HEK293 (cell line): ENCODE measurements at regions not wholly inside any gene's neighbourhood (a gene's known extent, or its start where the extent isn't known, plus 50 kb on each side); places are given as distances from the start of the nearest gene placed in this dataset.

Experiments
- CTCF ChIA-PET: fragments of 350-600 bp; formaldehyde crosslinking; extraction: SDS; loops from one replicate; lab custom pipeline; 2021; ENCODE audit warnings: antibody characterized with exemption; lab: Yijun Ruan, JAX
- POLR2A ChIA-PET: fragments of 300-600 bp; formaldehyde crosslinking; extraction: SDS; loops from one replicate; lab custom pipeline; 2020; ENCODE audit warnings: antibody characterized with exemption, inconsistent platforms; lab: Yijun Ruan, JAX
- H3K27ac ChIP-seq: fragments of 200-500 bp; sonication (Bioruptor generic); 2 replicates; pipeline ENCODE4 v1.5.1; 2014; ENCODE audit warnings: low read depth, low read length, control low read depth, inconsistent platforms; ENCODE audit errors: extremely low read depth
- H3K36me3 ChIP-seq, 2 experiments: fragments of 200-500 bp in 1 of 2; sonication (Bioruptor generic) in 1 of 2; 1 replicate in 1 of 2; 2 replicates in 1 of 2; pipeline ENCODE4 v1.5.1; 2014 to 2017; ENCODE audit warnings: inconsistent platforms in 2 of 2, low read length in 2 of 2; ENCODE audit not compliant: control insufficient read depth in 2 of 2, insufficient read depth in 1 of 2
- H3K4me1 ChIP-seq: fragments of 200-500 bp; sonication (Bioruptor generic); 2 replicates; pipeline ENCODE4 v1.5.1; 2014; ENCODE audit warnings: mild to moderate bottlenecking, low read length, inconsistent platforms; ENCODE audit not compliant: control insufficient read depth, insufficient read depth
- H3K4me3 ChIP-seq: 2 replicates; pipeline ENCODE4 v1.5.1; 2011; ENCODE audit warnings: low read depth, mild to moderate bottlenecking, control low read depth, low read length, moderate library complexity
- H3K9me3 ChIP-seq: fragments of 200-500 bp; sonication (Bioruptor generic); 2 replicates; pipeline ENCODE4 v1.5.1; 2014; ENCODE audit warnings: low read depth, low read length, inconsistent platforms; ENCODE audit not compliant: control insufficient read depth, insufficient read depth
- BCL11A ChIP-seq: fragments of 450-650 bp; formaldehyde crosslinking; IDR thresholded peaks from 2 replicates; pipeline ENCODE4 v1.5.1; 2016; ENCODE audit warnings: low read depth, missing biosample characterization, missing genetic modification characterization
- MZF1 ChIP-seq: fragments of 450-650 bp; formaldehyde crosslinking; IDR thresholded peaks from 2 replicates; pipeline ENCODE4 v1.5.1; 2017; ENCODE audit warnings: missing biosample characterization, missing genetic modification characterization, borderline replicate concordance
- SCRT2 ChIP-seq: fragments of 450-650 bp; formaldehyde crosslinking; IDR thresholded peaks from 2 replicates; pipeline ENCODE4 v1.5.1; 2016; ENCODE audit warnings: missing biosample characterization, missing genetic modification characterization
- ZNF140 ChIP-seq: fragments of 450-650 bp; formaldehyde crosslinking; IDR thresholded peaks from 2 replicates; pipeline ENCODE4 v1.5.1; 2016; ENCODE audit warnings: missing biosample characterization, missing genetic modification characterization
- ZNF155 ChIP-seq: fragments of 450-650 bp; formaldehyde crosslinking; IDR thresholded peaks from 2 replicates; pipeline ENCODE4 v1.5.1; 2016; ENCODE audit warnings: missing biosample characterization, missing genetic modification characterization
- ZNF394 ChIP-seq: fragments of 450-650 bp; formaldehyde crosslinking; IDR thresholded peaks from 2 replicates; pipeline ENCODE4 v1.5.1; 2016; ENCODE audit warnings: missing biosample characterization, missing genetic modification characterization, mild to moderate bottlenecking, moderate library complexity, borderline replicate concordance
- ZNF488 ChIP-seq: fragments of 450-650 bp; formaldehyde crosslinking; IDR thresholded peaks from 2 replicates; pipeline ENCODE4 v1.5.1; 2016; ENCODE audit warnings: missing biosample characterization, missing genetic modification characterization
- ZNF623 ChIP-seq: fragments of 450-650 bp; formaldehyde crosslinking; IDR thresholded peaks from 2 replicates; pipeline ENCODE4 v1.5.1; 2016; ENCODE audit warnings: missing biosample characterization, missing genetic modification characterization
- ZNF654 ChIP-seq: fragments of 450-650 bp; formaldehyde crosslinking; IDR thresholded peaks from 2 replicates; pipeline ENCODE4 v1.5.1; 2016; ENCODE audit warnings: low read depth, missing biosample characterization, missing genetic modification characterization
- ZNF701 ChIP-seq: fragments of 450-650 bp; formaldehyde crosslinking; IDR thresholded peaks from 2 replicates; pipeline ENCODE4 v1.5.1; 2016; ENCODE audit warnings: missing biosample characterization, missing genetic modification characterization
- TF ChIP-seq, protein P1 (sequence below): fragments of 450-650 bp; formaldehyde crosslinking; IDR thresholded peaks from 2 replicates; pipeline ENCODE4 v1.5.1; 2016; ENCODE audit warnings: missing biosample characterization, missing genetic modification characterization, borderline replicate concordance
- TF ChIP-seq, protein P2 (sequence below): fragments of 450-650 bp; formaldehyde crosslinking; IDR thresholded peaks from 2 replicates; pipeline ENCODE4 v1.5.1; 2016; ENCODE audit warnings: missing biosample characterization, missing genetic modification characterization
- TF ChIP-seq, protein P3 (sequence below): fragments of 450-650 bp; formaldehyde crosslinking; IDR thresholded peaks from 2 replicates; pipeline ENCODE4 v1.5.1; 2016; ENCODE audit warnings: missing biosample characterization, missing genetic modification characterization, low read depth

- TF ChIP-seq ZNF394 (tag by site-specific recombination): no peak
- TF ChIP-seq ZNF155 (tag by site-specific recombination): no peak
- TF ChIP-seq, protein P1, sequence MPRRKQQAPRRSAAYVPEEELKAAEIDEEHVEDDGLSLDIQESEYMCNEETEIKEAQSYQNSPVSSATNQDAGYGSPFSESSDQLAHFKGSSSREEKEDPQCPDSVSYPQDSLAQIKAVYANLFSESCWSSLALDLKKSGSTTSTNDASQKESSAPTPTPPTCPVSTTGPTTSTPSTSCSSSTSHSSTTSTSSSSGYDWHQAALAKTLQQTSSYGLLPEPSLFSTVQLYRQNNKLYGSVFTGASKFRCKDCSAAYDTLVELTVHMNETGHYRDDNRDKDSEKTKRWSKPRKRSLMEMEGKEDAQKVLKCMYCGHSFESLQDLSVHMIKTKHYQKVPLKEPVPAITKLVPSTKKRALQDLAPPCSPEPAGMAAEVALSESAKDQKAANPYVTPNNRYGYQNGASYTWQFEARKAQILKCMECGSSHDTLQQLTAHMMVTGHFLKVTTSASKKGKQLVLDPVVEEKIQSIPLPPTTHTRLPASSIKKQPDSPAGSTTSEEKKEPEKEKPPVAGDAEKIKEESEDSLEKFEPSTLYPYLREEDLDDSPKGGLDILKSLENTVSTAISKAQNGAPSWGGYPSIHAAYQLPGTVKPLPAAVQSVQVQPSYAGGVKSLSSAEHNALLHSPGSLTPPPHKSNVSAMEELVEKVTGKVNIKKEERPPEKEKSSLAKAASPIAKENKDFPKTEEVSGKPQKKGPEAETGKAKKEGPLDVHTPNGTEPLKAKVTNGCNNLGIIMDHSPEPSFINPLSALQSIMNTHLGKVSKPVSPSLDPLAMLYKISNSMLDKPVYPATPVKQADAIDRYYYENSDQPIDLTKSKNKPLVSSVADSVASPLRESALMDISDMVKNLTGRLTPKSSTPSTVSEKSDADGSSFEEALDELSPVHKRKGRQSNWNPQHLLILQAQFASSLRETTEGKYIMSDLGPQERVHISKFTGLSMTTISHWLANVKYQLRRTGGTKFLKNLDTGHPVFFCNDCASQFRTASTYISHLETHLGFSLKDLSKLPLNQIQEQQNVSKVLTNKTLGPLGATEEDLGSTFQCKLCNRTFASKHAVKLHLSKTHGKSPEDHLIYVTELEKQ (tag by site-specific recombination): no peak
- no peak for TF ChIP-seq BCL11A (tag by site-specific recombination)
- TF ChIP-seq ZNF701: no peak
- CTCF ChIA-PET: no interaction called here
- no peak overlapping the region for H3K4me3 ChIP-seq
- no peaks in the 10 kb centered on the region for H3K9me3 ChIP-seq
- POLR2A ChIA-PET: no interaction called here
- no peaks in the 10 kb centered on the region for H3K36me3 ChIP-seq
- H3K4me1 ChIP-seq: no peaks in the 10 kb centered on the region
- no peak overlapping the region for H3K27ac ChIP-seq
Observed at GRCh38 chrX:4588056-4588455, 874.6 kb upstream of the PRKX start.

- CTCF ChIA-PET: no interaction called here
Observed at GRCh38 chrX:4579999-4580398, 866.5 kb upstream of the PRKX start.

DNA sequence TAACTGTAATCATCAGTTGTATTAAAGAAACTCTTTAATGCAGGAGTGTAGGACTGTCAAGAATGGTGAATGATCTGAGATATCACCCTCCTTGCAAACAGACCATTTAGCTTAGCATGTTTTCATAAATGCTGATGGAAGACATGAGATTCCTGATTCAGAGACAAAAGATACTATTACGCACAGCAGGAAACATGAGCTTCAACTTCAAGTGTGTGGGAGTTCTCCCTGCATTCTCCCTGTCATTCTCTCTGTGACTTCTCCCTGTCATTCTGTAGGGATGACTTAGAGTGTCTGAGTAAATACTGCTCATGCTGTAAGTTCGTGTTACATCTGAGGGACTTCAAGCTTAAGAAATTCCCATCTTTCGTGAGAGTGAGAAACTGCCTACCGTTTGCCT is 866.0 kb upstream of the PRKX start:
- no peak overlapping the region for H3K4me3 ChIP-seq
- CTCF ChIA-PET: no interaction called here
- POLR2A ChIA-PET: no interaction called here
- no peaks in the 10 kb centered on the region for H3K9me3 ChIP-seq
- no peaks in the 10 kb centered on the region for H3K36me3 ChIP-seq
- no peak overlapping the region for H3K27ac ChIP-seq
- H3K4me1 ChIP-seq: no peaks in the 10 kb centered on the region
- TF ChIP-seq SCRT2 (tag by site-specific recombination): no peak

More at GRCh38 chrX:4579999-4580398, 866.5 kb upstream of the PRKX start:
- POLR2A ChIA-PET: no interaction called here
- H3K27ac ChIP-seq: no peak overlapping the region
- TF ChIP-seq, protein P2, sequence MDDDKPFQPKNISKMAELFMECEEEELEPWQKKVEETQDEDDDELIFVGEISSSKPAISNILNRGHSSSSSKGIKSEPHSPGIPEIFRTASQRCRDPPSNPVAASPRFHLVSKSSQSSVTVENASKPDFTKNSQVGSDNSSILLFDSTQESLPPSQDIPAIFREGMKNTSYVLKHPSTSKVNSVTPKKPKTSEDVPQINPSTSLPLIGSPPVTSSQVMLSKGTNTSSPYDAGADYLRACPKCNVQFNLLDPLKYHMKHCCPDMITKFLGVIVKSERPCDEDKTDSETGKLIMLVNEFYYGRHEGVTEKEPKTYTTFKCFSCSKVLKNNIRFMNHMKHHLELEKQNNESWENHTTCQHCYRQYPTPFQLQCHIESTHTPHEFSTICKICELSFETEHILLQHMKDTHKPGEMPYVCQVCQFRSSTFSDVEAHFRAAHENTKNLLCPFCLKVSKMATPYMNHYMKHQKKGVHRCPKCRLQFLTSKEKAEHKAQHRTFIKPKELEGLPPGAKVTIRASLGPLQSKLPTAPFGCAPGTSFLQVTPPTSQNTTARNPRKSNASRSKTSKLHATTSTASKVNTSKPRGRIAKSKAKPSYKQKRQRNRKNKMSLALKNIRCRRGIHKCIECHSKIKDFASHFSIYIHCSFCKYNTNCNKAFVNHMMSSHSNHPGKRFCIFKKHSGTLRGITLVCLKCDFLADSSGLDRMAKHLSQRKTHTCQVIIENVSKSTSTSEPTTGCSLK (tag by site-specific recombination): no peak
- TF ChIP-seq MZF1 (no peak), ZNF140 (tag by site-specific recombination) (no peak), ZNF623 (tag by site-specific recombination) (no peak), ZNF654 (tag by site-specific recombination) (no peak), ZNF488 (tag by site-specific recombination) (no peak)
- TF ChIP-seq, protein P3, sequence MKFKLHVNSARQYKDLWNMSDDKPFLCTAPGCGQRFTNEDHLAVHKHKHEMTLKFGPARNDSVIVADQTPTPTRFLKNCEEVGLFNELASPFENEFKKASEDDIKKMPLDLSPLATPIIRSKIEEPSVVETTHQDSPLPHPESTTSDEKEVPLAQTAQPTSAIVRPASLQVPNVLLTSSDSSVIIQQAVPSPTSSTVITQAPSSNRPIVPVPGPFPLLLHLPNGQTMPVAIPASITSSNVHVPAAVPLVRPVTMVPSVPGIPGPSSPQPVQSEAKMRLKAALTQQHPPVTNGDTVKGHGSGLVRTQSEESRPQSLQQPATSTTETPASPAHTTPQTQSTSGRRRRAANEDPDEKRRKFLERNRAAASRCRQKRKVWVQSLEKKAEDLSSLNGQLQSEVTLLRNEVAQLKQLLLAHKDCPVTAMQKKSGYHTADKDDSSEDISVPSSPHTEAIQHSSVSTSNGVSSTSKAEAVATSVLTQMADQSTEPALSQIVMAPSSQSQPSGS: peak; percentile 76
- TF ChIP-seq, all 188 proteins: peak for 1
- H3K9me3 ChIP-seq: no peaks in the 10 kb centered on the region
- H3K4me1 ChIP-seq: no peaks in the 10 kb centered on the region
- no peaks in the 10 kb centered on the region for H3K36me3 ChIP-seq
- H3K4me3 ChIP-seq: no peak overlapping the region
